Fibroblast of lung (primary cell): ENCODE measurements at regions not wholly inside any gene's neighbourhood (a gene's known extent, or its start where the extent isn't known, plus 50 kb on each side); places are given as distances from the start of the nearest gene placed in this dataset.

Experiments
- EZH2 ChIP-seq: IDR thresholded peaks from 2 replicates; pipeline ENCODE4 v1.5.1; 2012; ENCODE audit warnings: low read length, control low read depth, mild to moderate bottlenecking; ENCODE audit errors: missing control alignments
- TF ChIP-seq, protein P1 (sequence below), 2 donors: IDR thresholded peaks in 1 of 2; conservative IDR thresholded peaks in 1 of 2; 1 replicate in 1 of 2; 2 replicates in 1 of 2; pipeline ENCODE4 v1.5.1; 2011 to 2012; ENCODE audit warnings: low read length in 2 of 2, control low read depth in 1 of 2, inconsistent platforms in 1 of 2, low read depth in 1 of 2, mild to moderate bottlenecking in 1 of 2

DNA sequence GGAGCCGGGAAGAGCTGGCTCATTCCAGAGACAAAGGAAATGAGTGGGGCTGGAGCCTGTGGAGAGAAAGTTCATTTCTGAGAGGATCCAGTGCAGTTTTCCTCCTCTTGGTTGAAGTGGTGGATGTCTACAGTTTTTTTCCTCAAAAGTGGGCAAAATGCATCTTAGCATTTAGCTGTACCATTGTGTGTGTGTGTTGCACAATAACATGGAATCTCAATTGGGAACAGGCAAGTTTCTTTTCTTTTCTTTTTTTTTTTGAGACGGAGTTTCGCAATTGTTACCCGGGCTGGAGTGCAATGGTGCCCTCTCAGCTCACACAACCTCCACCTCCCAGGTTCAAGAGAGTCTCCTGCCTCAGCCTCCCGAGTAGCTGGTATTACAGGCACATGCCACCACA lies 101.5 kb upstream of the UBE2E1 start:
- TF ChIP-seq, protein P1, sequence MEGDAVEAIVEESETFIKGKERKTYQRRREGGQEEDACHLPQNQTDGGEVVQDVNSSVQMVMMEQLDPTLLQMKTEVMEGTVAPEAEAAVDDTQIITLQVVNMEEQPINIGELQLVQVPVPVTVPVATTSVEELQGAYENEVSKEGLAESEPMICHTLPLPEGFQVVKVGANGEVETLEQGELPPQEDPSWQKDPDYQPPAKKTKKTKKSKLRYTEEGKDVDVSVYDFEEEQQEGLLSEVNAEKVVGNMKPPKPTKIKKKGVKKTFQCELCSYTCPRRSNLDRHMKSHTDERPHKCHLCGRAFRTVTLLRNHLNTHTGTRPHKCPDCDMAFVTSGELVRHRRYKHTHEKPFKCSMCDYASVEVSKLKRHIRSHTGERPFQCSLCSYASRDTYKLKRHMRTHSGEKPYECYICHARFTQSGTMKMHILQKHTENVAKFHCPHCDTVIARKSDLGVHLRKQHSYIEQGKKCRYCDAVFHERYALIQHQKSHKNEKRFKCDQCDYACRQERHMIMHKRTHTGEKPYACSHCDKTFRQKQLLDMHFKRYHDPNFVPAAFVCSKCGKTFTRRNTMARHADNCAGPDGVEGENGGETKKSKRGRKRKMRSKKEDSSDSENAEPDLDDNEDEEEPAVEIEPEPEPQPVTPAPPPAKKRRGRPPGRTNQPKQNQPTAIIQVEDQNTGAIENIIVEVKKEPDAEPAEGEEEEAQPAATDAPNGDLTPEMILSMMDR (conservative IDR thresholded peaks at IDR 0.05 in 1 of 2, IDR thresholded peaks at IDR 0.05 in 1 of 2; ENCODE audit: low read depth in 1 of 2, low read length in 2 of 2) = no peak
- TF ChIP-seq EZH2 = no peak
